ENCODE measurements at regions not wholly inside any gene's neighbourhood (a gene's known extent, or its start where the extent isn't known, plus 50 kb on each side); places are given as distances from the start of the nearest gene placed in this dataset.

GRCh38 chr17:53560953-53561352 is 261.8 kb upstream of the KIF2B start:
- no peak overlapping the region for H3K27ac ChIP-seq
- intact Hi-C loops (cut with micrococcal nuclease; ENCODE audit: unreplicated experiment), result no loop called here
- no peaks in the 10 kb centered on the region for H4K20me1 ChIP-seq (ENCODE audit: insufficient read depth)
- no peak overlapping the region for H2AFZ ChIP-seq
- H3K4me2 ChIP-seq, result no peak overlapping the region
- no peak overlapping the region for H3K4me3 ChIP-seq
- no TSS peak for BruUV-seq (replicated peaks)
- no peaks in the 10 kb centered on the region for H3K27me3 ChIP-seq (ENCODE audit: insufficient read depth, low read depth)
- H3K4me1 ChIP-seq (replicated peaks; ENCODE audit: insufficient read depth), result no peaks in the 10 kb centered on the region
- H3K9me3 ChIP-seq (ENCODE audit: insufficient read depth, low read depth), result no peaks in the 10 kb centered on the region
- H3K79me2 ChIP-seq (ENCODE audit: low read depth), result no peaks in the 10 kb centered on the region
- no peaks in the 10 kb centered on the region for H3K9me2 ChIP-seq (ENCODE audit: insufficient read depth)
- H3F3A ChIP-seq (ENCODE audit: insufficient read depth, low read depth), result no peaks in the 10 kb centered on the region
- POLR2A ChIA-PET (ENCODE audit: unreplicated experiment), result no interaction called here
- DNase-seq, result no peak
- no peak for TF ChIP-seq EZH2 (IDR thresholded peaks at IDR 0.05; ENCODE audit: low read depth)
- TF ChIP-seq, protein P1, sequence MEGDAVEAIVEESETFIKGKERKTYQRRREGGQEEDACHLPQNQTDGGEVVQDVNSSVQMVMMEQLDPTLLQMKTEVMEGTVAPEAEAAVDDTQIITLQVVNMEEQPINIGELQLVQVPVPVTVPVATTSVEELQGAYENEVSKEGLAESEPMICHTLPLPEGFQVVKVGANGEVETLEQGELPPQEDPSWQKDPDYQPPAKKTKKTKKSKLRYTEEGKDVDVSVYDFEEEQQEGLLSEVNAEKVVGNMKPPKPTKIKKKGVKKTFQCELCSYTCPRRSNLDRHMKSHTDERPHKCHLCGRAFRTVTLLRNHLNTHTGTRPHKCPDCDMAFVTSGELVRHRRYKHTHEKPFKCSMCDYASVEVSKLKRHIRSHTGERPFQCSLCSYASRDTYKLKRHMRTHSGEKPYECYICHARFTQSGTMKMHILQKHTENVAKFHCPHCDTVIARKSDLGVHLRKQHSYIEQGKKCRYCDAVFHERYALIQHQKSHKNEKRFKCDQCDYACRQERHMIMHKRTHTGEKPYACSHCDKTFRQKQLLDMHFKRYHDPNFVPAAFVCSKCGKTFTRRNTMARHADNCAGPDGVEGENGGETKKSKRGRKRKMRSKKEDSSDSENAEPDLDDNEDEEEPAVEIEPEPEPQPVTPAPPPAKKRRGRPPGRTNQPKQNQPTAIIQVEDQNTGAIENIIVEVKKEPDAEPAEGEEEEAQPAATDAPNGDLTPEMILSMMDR (conservative IDR thresholded peaks at IDR 0.05), result no peak
- H3K36me3 ChIP-seq (ENCODE audit: low read depth), result no peaks in the 10 kb centered on the region
- CTCF ChIA-PET, result no interaction called here

- Histone ChIP-seq H3K4me2 (no peak overlapping the region), H3K27me3 (ENCODE audit: insufficient read depth, low read depth) (no peaks in the 10 kb centered on the region), H3K36me3 (ENCODE audit: low read depth) (no peaks in the 10 kb centered on the region), H3K79me2 (ENCODE audit: low read depth) (no peaks in the 10 kb centered on the region), H3K9me3 (ENCODE audit: insufficient read depth, low read depth) (no peaks in the 10 kb centered on the region), H3K9me2 (ENCODE audit: insufficient read depth) (no peaks in the 10 kb centered on the region), H4K20me1 (ENCODE audit: insufficient read depth) (no peaks in the 10 kb centered on the region), H3K27ac (no peak overlapping the region), H3K4me1 (replicated peaks; ENCODE audit: insufficient read depth) (no peaks in the 10 kb centered on the region), H3F3A (ENCODE audit: insufficient read depth, low read depth) (no peaks in the 10 kb centered on the region), H3K4me3 (no peak overlapping the region), H2AFZ (no peak overlapping the region)
- ChIA-PET POLR2A (ENCODE audit: unreplicated experiment) (no interaction called here), CTCF (no interaction called here)
- no peak for DNase-seq
- TF ChIP-seq, protein P1 (conservative IDR thresholded peaks at IDR 0.05), result no peak
- no peak for TF ChIP-seq EZH2 (IDR thresholded peaks at IDR 0.05; ENCODE audit: low read depth)
- no TSS peak for BruUV-seq (replicated peaks)
- intact Hi-C loops (cut with micrococcal nuclease; ENCODE audit: unreplicated experiment), result no loop called here
Measured at GRCh38 chr17:53548252-53548651, 274.5 kb upstream of the KIF2B start.

DNA sequence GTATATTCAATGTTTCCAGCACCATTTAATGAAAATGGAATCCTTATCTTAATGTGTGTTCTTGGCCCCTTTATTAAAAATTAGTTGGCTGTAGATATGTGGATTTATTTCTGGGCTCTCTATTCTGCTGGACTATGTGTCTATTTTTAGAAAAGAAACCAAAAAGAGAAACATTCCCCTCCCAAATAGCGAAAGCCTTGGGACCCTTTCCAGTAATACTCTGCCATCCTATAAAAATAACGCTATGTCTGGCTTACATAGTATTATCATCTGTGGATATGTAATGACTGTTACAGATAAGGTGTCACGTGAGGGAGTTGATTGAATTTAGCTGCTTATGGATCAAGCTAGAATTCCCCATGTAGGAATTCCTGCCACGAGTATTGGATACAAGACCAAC is 279.3 kb upstream of the KIF2B start:
- POLR2A ChIA-PET (ENCODE audit: unreplicated experiment), result no interaction called here
- no peaks in the 10 kb centered on the region for H3K9me2 ChIP-seq (ENCODE audit: insufficient read depth)
- TF ChIP-seq, protein P1 (conservative IDR thresholded peaks at IDR 0.05), result no peak
- no peak for TF ChIP-seq EZH2 (IDR thresholded peaks at IDR 0.05; ENCODE audit: low read depth)
- no peak overlapping the region for H2AFZ ChIP-seq
- H3K9me3 ChIP-seq (ENCODE audit: insufficient read depth, low read depth), result no peaks in the 10 kb centered on the region
- no peak overlapping the region for H3K4me3 ChIP-seq
- H3K27me3 ChIP-seq (ENCODE audit: insufficient read depth, low read depth), result no peaks in the 10 kb centered on the region
- intact Hi-C loops (cut with micrococcal nuclease; ENCODE audit: unreplicated experiment), result no loop called here
- CTCF ChIA-PET, result no interaction called here
- no peaks in the 10 kb centered on the region for H3K79me2 ChIP-seq (ENCODE audit: low read depth)
- H3K36me3 ChIP-seq (ENCODE audit: low read depth), result no peaks in the 10 kb centered on the region
- H4K20me1 ChIP-seq (ENCODE audit: insufficient read depth), result no peaks in the 10 kb centered on the region; the same call in 1 of the 2 replicates
- no peak overlapping the region for H3K4me2 ChIP-seq
- no peak overlapping the region for H3K27ac ChIP-seq
- DNase-seq, result no peak
- BruUV-seq (replicated peaks), result no TSS peak
- no peaks in the 10 kb centered on the region for H3K4me1 ChIP-seq (replicated peaks; ENCODE audit: insufficient read depth)
- H3F3A ChIP-seq (ENCODE audit: insufficient read depth, low read depth), result no peaks in the 10 kb centered on the region
